ENCODE measurements at regions not wholly inside any gene's neighbourhood (a gene's known extent, or its start where the extent isn't known, plus 50 kb on each side); places are given as distances from the start of the nearest gene placed in this dataset.

DNA sequence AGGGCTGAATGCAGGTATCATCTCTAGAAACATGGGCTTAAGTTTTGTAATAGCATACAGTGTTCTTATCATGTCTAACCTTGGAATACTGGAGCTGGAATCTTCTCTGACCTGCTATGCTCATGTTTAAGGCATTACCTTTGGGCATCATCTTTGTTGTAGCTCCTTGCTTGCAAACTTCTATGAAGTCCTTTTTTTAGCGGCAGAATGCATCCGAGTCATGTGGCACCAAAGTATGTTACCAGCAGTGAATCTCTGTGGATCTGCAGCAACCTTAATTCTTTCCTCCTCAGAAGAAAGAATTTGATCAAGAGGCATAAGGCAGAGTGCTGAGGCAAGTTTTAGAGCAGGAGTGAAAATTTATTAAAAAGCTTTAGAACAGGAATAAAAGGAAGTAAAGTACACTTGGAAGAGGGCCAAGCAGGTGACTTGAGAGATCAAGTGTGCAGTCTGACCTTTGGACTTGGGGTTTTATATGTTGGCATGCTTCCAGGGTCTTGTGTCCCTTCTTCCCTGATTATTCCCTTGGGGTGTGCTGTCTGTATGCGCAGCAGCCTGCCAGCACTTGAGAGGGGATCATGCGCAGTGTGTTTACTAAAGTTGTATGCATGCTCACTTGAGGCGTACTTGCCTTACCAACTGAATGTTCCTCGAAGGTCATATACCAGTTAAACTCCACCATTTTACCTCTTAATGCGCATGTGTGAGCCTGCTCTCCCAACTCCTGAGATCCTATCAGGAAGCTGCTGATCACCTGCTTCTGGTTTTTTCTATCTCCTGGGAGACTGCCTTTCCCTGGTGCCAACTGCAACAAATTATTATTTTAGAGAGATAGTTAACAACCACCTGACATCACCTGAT lies 115.5 kb downstream of the LACC1 start:
- Histone ChIP-seq H3K27me3 (ENCODE audit: control insufficient read depth, insufficient read depth, low read length) (no peaks in the 10 kb centered on the region), H3K36me3 (ENCODE audit: control insufficient read depth, insufficient read depth, low read length) (no peaks in the 10 kb centered on the region), H3K4me3 (ENCODE audit: low read length) (no peak overlapping the region), H3K4me1 (ENCODE audit: control insufficient read depth, insufficient read depth, low read length) (no peaks in the 10 kb centered on the region), H3K27ac (ENCODE audit: low read length) (no peak overlapping the region), H3K9me3 (ENCODE audit: control insufficient read depth, insufficient read depth, low read length) (peaks cover 6% of the 10 kb centered on the region)
- no peak for TF ChIP-seq CTCF (IDR thresholded peaks at IDR 0.05)
- WGBS (ENCODE audit: insufficient coverage), result 98% methylated on average over 7 of the region's 7 CpGs
- H3K4me3 Mint-ChIP-seq, result no peak overlapping the region
- intact Hi-C loops (cut with micrococcal nuclease), result no loop called here
- DNase-seq, result no peak
- H3K27me3 Mint-ChIP-seq (ENCODE audit: low read depth in 2 of 2), result peaks cover 4 to 26% of the 10 kb centered on the region in 2 donors
- no peak overlapping the region for H3K27ac Mint-ChIP-seq
- ATAC-seq, result no peak
- H3K4me1 Mint-ChIP-seq, result no peaks in the 10 kb centered on the region
- peaks cover 15% of the 10 kb centered on the region for H3K36me3 Mint-ChIP-seq
- peaks cover 4 to 9% of the 10 kb centered on the region in 2 donors for H3K9me3 Mint-ChIP-seq

- Histone ChIP-seq H3K27me3 (ENCODE audit: control insufficient read depth, insufficient read depth, low read length) (no peaks in the 10 kb centered on the region), H3K4me1 (ENCODE audit: control insufficient read depth, insufficient read depth, low read length) (no peaks in the 10 kb centered on the region), H3K4me3 (ENCODE audit: low read length) (no peak overlapping the region), H3K27ac (ENCODE audit: low read length) (no peak overlapping the region), H3K9me3 (ENCODE audit: control insufficient read depth, insufficient read depth, low read length) (peaks cover 6% of the 10 kb centered on the region), H3K36me3 (ENCODE audit: control insufficient read depth, insufficient read depth, low read length) (no peaks in the 10 kb centered on the region)
- peaks cover 4 to 9% of the 10 kb centered on the region in 2 donors for H3K9me3 Mint-ChIP-seq
- H3K27ac Mint-ChIP-seq, result no peak overlapping the region
- H3K36me3 Mint-ChIP-seq, result peaks cover 18% of the 10 kb centered on the region
- DNase-seq (no peak), ATAC-seq (no peak)
- intact Hi-C loops (cut with micrococcal nuclease), result no loop called here
- 87% methylated on average over 1 of the region's 1 CpG for WGBS (ENCODE audit: insufficient coverage)
- no peak overlapping the region for H3K4me3 Mint-ChIP-seq
- H3K27me3 Mint-ChIP-seq (ENCODE audit: low read depth in 2 of 2), result peaks cover 4 to 32% of the 10 kb centered on the region in 2 donors
- no peaks in the 10 kb centered on the region for H3K4me1 Mint-ChIP-seq
- no peak for TF ChIP-seq CTCF (IDR thresholded peaks at IDR 0.05)
Measured at GRCh38 chr13:43996221-43996620, 116.5 kb downstream of the LACC1 start.

DNA sequence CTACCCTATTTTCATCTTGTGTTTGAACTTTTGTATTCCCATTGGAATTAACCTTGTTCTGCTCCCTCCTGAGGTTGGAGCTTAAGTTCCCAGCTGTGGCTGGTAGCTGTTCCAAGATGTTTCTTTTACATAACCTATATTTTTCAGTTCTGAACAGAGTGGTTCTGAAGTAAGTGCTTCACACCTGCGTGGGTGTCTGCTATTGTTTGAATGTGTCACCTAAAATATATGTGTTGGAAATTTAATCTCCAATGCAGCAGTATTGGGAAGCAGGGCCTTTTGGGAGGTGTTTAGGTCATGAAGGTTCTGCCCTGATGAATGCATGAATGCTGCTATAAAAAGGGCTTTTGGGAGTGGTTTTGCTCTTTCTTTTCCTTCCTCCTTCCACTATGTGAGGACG lies 123.8 kb downstream of the LACC1 start:
- Mint-ChIP-seq H3K9me3 (no peaks in the 10 kb centered on the region), H3K36me3 (peaks cover 5% of the 10 kb centered on the region), H3K4me3 (no peak overlapping the region), H3K27me3 (ENCODE audit: low read depth in 2 of 2) (peaks cover 7 to 24% of the 10 kb centered on the region in 2 donors), H3K27ac (no peak overlapping the region), H3K4me1 (no peaks in the 10 kb centered on the region)
- WGBS (ENCODE audit: insufficient coverage), result 78% methylated on average over 2 of the region's 2 CpGs
- intact Hi-C loops (cut with micrococcal nuclease), result no loop called here
- ATAC-seq, result no peak
- Histone ChIP-seq H3K9me3 (ENCODE audit: control insufficient read depth, insufficient read depth, low read length) (peaks cover 3% of the 10 kb centered on the region), H3K36me3 (ENCODE audit: control insufficient read depth, insufficient read depth, low read length) (no peaks in the 10 kb centered on the region), H3K27me3 (ENCODE audit: control insufficient read depth, insufficient read depth, low read length) (no peaks in the 10 kb centered on the region), H3K27ac (ENCODE audit: low read length) (no peak overlapping the region), H3K4me1 (ENCODE audit: control insufficient read depth, insufficient read depth, low read length) (no peaks in the 10 kb centered on the region), H3K4me3 (ENCODE audit: low read length) (no peak overlapping the region)
- DNase-seq, result no peak
- TF ChIP-seq CTCF (IDR thresholded peaks at IDR 0.05), result no peak

DNA sequence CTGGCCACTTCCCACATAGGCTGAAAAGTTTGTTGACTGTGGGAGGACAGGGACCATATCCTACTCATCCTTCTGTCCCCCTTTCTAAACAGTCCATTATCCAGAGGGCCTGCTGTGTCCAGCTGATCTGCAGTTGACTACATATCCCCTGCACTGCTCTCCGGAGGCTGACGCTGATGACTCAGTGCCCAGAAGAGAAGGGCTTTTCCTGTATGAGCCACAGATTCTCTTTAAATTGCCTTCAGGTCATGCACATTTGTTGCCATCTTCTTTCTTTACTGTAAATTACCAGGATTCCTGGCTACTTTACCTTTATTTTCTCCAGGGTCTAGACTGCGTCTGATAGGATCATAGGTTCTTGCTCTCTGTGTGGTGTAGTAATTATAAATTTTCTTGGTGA lies 125.2 kb downstream of the LACC1 start:
- no peak overlapping the region for H3K4me3 Mint-ChIP-seq
- no peak overlapping the region for H3K27ac Mint-ChIP-seq
- peaks cover 5% of the 10 kb centered on the region for H3K36me3 Mint-ChIP-seq
- no peak for DNase-seq
- H3K4me3 ChIP-seq (ENCODE audit: low read length), result no peak overlapping the region
- no peaks in the 10 kb centered on the region for H3K27me3 ChIP-seq (ENCODE audit: control insufficient read depth, insufficient read depth, low read length)
- no peaks in the 10 kb centered on the region for H3K4me1 Mint-ChIP-seq
- intact Hi-C loops (cut with micrococcal nuclease), result no loop called here
- H3K4me1 ChIP-seq (ENCODE audit: control insufficient read depth, insufficient read depth, low read length), result no peaks in the 10 kb centered on the region
- no peaks in the 10 kb centered on the region for H3K36me3 ChIP-seq (ENCODE audit: control insufficient read depth, insufficient read depth, low read length)
- no peak for TF ChIP-seq CTCF (IDR thresholded peaks at IDR 0.05)
- peaks cover 3% of the 10 kb centered on the region for H3K9me3 ChIP-seq (ENCODE audit: control insufficient read depth, insufficient read depth, low read length)
- H3K27me3 Mint-ChIP-seq (ENCODE audit: low read depth in 2 of 2), result peaks cover 7 to 23% of the 10 kb centered on the region in 2 donors
- 94% methylated on average over 2 of the region's 3 CpGs for WGBS (ENCODE audit: insufficient coverage)
- H3K27ac ChIP-seq (ENCODE audit: low read length), result no peak overlapping the region
- ATAC-seq, result no peak
- H3K9me3 Mint-ChIP-seq, result no peaks in the 10 kb centered on the region
